ENCODE measurements at regions not wholly inside any gene's neighbourhood (a gene's known extent, or its start where the extent isn't known, plus 50 kb on each side); places are given as distances from the start of the nearest gene placed in this dataset.

DNA sequence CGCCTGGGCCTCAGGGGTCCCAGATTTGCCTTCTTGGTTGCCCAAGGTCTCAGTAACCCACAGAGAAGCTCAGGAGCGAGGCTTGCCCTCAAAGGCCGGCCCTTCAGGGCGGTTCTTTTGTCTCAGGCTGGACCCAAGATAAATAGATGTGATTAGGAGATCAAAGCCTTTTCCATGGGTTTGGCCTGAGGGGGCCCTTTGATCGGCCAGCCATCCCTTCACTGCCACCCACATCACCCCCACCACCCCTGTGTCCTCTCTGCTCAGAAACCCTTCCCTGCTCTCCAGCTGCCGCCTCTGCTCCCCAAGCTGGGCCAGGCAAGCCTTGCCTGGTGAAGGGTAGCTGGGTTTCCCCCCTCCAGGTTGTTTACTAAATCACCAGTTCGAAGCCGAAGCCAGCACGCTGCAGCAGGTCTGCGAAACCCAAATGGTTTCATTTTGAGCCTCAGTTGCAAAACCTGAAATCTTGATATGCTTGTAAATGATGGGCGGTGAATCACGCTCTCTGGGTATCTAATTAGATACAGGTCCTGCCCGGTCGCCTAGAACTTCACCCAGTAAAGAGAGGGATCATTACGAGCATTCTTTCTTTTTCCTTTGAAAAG is 202.6 kb upstream of the BCOR start:
- no peak overlapping the region for H3K4me3 ChIP-seq (ENCODE audit: low read length)
- no peak for DNase-seq (ENCODE audit: low read depth)
- TF ChIP-seq, protein P1, sequence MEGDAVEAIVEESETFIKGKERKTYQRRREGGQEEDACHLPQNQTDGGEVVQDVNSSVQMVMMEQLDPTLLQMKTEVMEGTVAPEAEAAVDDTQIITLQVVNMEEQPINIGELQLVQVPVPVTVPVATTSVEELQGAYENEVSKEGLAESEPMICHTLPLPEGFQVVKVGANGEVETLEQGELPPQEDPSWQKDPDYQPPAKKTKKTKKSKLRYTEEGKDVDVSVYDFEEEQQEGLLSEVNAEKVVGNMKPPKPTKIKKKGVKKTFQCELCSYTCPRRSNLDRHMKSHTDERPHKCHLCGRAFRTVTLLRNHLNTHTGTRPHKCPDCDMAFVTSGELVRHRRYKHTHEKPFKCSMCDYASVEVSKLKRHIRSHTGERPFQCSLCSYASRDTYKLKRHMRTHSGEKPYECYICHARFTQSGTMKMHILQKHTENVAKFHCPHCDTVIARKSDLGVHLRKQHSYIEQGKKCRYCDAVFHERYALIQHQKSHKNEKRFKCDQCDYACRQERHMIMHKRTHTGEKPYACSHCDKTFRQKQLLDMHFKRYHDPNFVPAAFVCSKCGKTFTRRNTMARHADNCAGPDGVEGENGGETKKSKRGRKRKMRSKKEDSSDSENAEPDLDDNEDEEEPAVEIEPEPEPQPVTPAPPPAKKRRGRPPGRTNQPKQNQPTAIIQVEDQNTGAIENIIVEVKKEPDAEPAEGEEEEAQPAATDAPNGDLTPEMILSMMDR (conservative IDR thresholded peaks at IDR 0.05; ENCODE audit: low read length), result no peak

DNA sequence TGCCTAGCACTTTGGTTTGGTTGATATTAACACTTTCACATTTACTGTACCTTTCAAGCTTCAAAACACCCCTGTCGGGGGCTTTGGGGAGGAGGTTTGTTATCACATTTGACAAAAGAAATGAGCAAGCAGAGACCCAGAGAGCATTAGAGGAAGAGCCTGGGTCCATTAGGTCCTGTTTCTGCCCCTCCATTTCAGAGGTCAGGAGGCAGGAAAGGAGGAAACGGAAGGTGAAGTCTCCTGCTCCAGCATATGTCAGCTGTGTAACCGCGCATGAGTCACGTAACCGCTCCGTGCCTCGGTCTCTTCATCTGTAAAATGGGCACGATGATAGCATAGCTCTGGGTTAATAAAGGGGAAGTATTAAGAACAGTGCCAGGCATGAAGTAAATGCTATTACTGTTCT is 201.9 kb upstream of the BCOR start:
- DNase-seq (ENCODE audit: low read depth), result no peak
- TF ChIP-seq, protein P1 (conservative IDR thresholded peaks at IDR 0.05; ENCODE audit: low read length), result no peak
- no peak overlapping the region for H3K4me3 ChIP-seq (ENCODE audit: low read length)

DNA sequence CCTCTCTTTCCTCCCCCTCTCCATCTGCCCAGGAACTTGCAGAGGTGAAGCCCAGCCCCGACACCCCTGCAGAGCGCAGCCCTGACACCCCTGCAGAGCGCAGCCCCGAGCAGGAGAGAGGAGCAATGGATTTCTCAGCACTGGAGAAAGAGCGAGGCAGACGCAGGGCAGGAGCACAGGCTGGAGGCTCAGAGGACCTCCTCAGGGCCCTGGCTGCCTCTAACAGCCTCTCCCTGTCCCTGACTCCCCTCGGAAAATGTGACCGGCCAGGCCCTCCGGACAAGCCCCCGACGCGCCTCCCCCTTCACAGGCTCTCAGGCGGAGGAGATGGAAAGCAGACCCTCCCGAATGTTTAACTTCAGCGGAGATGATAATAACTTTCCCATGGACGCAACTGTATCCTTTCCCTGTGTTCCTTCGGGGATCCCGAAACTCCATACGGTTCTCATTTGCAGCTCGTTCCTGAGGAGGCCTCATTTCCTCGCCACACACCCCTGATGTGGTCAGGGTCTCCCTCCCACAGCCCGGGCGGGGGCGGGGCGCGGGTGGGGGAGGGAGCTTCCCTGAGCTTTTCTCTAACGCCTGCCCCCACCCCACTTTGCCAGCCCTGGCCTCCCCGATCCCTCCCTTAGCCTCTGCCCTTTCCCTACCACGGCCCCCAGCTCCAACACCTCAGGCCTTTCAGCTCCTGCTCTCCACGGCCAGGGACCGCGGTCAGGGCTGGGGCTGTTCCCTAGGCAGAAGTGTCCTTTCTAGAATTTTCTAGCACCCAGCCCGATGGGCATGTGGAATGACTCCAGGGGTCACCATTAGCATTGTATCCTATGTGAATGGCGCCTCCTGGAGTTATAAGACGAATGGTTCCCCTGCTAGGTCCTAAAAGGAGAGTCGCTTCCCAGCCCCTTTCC is 201.1 kb upstream of the BCOR start:
- DNase-seq (ENCODE audit: low read depth), result peak; percentile 9
- H3K4me3 ChIP-seq (ENCODE audit: low read length), result no peak overlapping the region
- TF ChIP-seq, protein P1 (conservative IDR thresholded peaks at IDR 0.05; ENCODE audit: low read length), result peak; percentile 45

DNA sequence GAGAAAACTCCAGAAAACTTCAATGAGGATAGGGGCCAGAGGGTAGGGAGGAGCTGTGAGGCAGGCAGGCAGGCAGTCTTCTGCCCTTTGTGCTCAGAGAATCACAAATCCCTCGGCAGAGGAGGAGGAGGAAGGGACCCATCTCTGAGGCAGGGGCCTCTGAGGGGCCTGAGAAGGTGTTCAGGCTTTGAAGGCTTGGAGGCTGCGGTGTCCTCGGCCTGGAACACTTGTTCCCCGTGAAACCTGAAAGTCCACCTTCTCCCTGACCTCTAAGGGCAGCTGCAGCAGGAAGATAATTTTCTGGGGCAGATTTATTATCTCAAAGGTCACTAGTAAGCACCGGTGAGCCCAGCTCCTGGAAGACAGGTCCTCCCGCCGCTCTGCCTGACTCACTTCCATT is 200.3 kb upstream of the BCOR start:
- no peak for DNase-seq (ENCODE audit: low read depth)
- no peak overlapping the region for H3K4me3 ChIP-seq (ENCODE audit: low read length)
- TF ChIP-seq, protein P1 (conservative IDR thresholded peaks at IDR 0.05; ENCODE audit: low read length), result no peak

DNA sequence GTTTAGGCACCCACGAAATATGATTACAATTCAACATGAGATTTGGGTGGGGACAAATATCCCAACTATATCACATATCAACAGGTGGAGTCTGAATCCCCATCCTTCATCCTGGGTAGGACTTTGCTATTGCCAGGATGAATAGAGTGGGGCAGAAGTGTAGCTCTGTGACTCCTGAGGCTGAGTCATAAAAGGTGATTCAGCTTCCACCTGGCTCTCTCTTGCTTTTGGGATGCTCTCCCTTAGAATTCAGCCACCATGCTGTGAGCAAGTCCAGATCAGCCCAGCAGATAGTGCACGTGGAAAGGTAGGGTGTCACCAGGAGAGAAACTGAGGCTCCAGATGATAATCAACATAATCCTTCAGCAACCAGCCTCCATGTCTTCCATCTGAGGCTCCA is 193.8 kb upstream of the BCOR start:
- no peak for DNase-seq (ENCODE audit: low read depth)
- H3K4me3 ChIP-seq (ENCODE audit: low read length), result no peak overlapping the region
- TF ChIP-seq, protein P1 (conservative IDR thresholded peaks at IDR 0.05; ENCODE audit: low read length), result no peak

DNA sequence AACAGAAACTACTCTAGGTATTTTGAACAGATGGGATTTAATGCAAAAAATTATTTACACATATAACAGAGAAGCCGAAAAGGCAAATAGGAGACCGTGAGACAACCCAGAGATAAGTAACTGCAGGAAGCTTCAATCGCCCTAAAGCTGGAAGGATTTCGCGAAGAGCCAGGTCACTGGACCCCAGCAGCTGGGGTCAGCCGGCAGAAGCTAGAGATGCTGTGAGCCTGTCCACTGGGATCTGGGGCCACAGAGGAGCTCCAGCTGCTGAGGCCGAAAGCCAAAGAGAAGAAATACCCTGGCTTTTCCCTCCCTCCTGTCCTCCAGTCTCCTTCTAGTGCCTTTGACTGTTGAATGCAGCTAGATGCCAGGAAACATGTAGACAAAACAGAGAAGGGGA is 192.8 kb upstream of the BCOR start:
- TF ChIP-seq, protein P1 (conservative IDR thresholded peaks at IDR 0.05; ENCODE audit: low read length), result no peak
- no peak overlapping the region for H3K4me3 ChIP-seq (ENCODE audit: low read length)
- DNase-seq (ENCODE audit: low read depth), result no peak

DNA sequence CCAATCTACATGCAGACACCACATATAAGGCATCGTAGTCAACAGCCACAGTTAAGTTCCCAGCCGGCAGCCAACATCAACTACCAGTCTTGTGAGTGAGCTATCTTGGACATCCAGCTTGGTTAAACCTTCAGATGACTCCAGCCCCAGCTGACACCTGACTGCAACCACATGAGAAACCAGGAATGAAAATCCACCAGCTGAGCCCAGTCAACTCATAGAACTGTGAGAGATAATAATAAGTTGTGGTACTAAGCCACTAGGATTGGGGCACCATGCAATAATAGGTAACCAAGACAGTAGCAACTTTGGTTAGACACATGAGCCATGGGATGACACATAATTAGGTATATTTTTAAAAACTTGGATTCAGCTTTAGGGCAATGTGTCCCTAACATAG is 188.1 kb upstream of the BCOR start:
- TF ChIP-seq, protein P1 (conservative IDR thresholded peaks at IDR 0.05; ENCODE audit: low read length), result no peak
- H3K4me3 ChIP-seq (ENCODE audit: low read length), result no peak overlapping the region
- no peak for DNase-seq (ENCODE audit: low read depth)

Data from AG10803 (cell line).